CD4-positive, alpha-beta T cell treated with Interleukin-6 at 100 ng/mL for 8 hours (primary cell): ENCODE measurements at regions not wholly inside any gene's neighbourhood (a gene's known extent, or its start where the extent isn't known, plus 50 kb on each side); places are given as distances from the start of the nearest gene placed in this dataset.

ENCODE experiments used
- DNase-seq: peaks from one replicate; pipeline ENCODE4 v3.0.0-alpha.2; 2020; ENCODE audit warnings: mixed read lengths, low spot score

DNA sequence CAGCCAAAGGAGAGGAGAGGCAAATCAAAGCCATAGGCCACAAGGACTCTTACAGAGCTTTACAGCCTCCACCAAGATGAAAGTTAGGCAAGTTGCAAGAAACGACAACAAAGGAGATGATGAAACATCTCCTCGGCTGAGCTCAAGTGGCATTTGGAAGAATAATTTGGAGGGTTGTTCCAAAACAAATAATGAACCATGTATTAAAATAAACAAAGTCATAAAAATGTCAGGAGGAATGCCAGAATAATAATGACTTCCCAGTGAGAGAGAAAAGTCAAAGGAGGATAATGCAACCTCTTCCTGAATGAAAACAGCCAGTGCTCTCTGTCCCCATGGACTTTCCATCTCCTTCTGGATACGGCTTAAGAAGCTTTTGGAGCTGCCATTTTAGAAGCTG lies 371.4 kb upstream of the ID4 start:
- no peak for DNase-seq

DNA sequence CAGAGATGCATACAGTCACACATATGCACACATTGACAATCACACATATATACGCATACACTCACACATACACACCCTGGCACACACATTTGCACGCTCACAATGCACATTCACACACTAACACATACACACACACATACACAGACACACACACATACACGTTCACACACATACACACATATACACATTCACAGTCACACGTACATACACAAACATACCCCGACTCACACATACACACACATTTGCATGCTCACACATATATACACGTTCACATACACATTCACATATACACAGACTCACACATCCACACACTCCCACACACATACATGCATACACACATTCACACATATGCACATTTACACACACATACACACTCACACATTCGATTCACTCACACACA lies 366.8 kb upstream of the ID4 start:
- no peak for DNase-seq

DNA sequence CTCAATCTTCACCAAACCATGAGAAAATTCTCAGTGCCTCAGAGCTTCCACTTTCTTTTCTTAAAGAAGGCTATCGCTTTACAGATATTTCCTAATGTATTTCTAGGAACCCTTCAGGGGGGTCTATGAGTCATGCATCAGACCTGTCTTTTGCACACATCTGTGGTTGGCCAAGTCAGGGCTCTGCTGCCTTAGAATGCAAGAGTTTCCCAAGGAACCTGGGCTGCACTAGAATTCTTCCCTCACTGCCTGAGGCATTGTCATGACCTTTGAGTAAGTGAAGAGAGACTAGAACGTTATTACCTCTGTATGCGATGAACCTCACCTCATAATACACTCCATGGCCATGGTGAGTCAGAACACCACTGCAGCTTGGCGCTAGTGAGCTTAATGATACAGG lies 365.0 kb upstream of the ID4 start:
- DNase-seq: no peak

DNA sequence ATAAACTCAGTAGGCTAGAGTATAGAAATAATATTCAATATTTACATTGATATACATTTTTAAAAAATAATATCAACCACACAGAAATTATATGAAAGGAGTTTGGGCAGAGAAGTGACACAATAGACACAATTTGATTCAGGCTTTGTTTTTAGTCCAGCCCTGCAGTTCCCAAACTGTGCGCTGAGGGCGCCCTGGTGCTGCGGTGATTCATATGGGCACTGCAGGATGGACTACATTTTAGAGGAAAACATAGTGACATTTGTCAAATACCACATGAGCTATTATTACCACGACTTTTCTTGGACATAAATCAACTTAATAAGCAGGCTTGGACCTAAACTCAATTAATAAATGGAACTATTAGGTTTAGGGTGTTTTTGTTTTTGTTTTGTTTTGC lies 364.3 kb upstream of the ID4 start:
- DNase-seq: no peak

DNA sequence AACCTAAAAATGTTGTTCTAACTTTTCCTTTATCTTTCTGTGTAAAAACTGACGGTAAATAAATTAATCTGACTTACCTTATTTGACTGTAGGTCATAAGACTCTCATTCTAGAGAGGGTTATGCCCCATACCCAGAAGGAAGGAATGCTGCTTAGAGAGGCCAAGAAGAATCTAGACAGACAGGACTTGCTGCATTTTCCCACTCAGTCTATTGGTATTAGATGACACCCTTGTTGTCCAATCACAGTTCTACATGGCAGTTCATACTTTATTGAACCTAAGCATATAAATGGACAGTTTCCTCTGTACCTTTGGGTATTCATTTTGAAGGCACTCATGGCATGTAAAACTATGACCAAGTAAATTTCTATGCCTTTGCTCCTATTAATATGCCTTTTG lies 359.6 kb upstream of the ID4 start:
- DNase-seq: no peak

DNA sequence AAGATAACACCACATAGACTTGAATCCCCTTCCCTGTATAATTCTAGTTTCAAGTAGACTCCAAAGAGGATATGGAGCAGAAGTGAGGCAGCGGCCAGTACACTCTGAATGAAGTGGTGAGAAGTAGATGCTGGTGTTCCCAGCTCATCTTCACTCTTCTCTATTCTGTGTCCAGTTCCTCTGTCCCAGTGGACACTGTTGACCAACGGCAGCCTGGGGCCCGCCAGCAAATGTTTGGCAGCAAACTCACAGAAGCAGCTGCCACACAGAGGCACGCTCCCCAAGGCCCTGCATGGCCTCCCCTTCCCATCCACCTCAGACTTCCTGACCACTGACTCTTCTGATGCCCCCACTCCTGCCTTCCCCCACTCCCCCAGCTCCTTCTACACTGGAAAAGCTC lies 358.9 kb upstream of the ID4 start:
- DNase-seq: no peak

DNA sequence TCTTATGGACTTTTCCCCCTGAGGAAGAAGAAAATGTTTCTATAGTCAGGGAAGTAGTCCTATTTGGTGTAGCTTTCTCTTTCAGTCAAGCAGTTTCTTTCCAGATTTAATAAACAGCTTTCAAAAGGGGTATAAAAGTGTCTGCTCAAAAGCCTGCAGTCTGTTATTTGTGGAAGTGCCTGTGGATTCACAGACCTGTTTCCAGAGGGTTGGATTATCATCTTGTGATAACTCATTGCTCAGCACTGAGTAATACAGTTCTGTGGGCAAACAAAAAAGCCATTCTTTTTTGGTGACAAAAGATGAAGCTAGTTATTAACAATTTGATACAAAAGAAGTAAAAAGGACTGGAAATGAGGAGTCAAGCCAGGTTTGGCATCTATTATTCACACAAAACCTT lies 358.2 kb upstream of the ID4 start:
- no peak for DNase-seq

DNA sequence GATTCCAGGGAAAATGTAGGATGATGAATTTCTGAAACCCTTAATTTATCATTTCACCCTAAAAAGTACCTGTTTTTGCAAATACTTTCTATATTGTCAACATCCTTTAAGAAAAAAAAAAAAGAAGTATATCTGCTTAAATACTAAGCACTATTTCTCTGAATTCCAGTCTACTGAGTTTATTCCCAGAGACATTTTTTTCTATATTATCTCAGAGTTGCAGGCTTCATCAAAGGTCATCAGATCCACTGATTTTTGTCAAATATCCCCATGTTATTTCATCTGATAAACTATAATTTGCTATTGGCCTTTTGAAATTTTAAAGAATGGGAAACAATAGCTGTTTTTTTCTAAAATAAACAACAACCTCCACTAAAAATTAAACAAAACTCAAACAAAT lies 357.6 kb upstream of the ID4 start:
- DNase-seq: no peak

DNA sequence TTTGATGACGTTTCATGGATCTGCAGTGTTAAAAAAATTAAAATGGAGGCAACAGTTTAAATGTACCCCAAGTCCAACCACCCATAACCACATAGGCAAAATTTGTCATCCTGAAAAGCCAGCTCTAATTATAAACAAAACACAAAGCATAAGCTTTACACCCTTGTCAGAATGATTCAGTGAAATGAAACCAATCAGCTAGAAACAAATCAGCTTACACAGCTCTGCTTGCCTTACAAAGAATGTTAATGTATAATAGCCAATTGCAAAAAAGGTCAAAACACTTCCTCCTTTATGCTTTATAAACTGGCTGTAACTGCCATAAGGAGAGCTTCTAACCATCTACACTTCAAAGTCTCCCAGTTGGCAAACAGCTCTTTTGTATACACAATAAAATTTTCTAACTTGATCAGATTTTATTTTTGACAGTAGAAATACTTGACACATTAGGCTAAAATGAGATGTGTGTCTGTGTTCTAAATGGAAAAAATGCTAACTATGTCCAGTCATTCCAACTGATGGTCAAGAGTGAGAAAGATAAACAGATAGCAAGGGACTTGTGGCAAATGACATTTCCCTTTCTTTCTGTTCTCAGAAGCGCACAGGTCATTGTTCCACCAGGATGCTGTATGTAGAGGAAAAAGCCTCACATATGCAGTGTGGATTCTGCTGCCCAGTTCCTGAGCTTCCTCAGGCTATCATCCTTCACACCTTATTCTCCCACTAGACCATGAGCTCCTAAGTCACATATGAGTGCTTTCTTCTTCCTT lies 344.3 kb upstream of the ID4 start:
- no peak for DNase-seq

DNA sequence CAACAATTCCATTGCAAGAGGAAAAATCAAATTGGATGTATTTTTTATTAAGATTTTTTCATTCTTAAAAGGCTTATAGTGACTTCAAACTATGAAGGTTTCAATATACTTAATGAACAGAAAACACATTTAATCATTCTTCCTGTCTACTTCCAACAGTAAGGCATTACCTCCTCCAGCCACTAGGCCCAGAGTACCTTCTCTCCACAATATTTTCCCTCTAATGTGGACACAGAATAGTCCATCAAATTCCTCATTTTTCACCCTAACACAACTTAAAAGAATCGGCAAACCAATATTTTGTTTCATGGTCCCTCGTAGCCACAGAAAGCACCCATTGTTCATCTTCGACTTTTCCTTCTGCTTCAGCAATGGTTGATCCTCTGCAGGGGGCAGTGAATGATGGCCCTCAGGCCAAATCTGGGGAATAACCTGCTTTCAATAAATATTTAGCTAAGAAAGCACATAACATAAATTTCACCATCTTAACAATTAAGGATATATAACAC lies 335.4 kb upstream of the ID4 start:
- DNase-seq: no peak

DNA sequence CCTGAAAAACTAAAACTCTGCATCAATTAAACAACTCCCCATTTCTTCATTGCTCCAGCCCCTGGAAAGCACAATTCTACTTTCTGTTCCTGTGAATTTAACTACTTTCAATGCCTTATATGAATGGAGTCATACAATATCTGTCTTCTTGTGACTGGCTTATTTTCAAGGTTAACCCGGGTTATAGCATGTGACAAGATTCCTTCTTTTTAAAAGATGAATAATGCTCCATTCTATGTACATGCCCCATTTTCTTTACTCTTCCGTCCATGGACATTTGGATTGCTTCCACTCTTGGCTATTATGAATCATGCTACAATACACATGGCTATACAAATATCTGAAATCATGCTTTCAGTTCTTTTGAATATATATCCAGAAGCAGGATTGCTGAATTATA lies 334.9 kb upstream of the ID4 start:
- no peak for DNase-seq

DNA sequence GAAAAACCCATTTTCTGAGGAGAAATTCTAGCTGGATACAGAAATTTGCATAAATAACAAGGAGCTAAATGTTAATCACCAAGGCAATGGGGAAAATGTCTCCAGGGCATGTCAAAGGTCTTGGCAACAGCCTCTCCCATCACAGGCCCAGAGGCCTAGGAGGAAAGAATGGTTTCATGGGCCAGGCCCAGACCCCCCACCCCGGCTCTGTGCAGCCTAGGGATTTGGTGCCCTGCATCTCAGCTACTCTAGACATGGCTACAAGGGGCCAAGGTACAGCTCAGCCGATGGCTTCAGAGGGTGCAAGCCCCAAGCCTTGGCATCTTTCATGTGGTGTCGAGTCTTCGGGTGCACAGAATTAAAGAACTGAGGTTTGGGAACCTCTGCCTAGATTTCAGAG lies 321.2 kb upstream of the ID4 start:
- no peak for DNase-seq

DNA sequence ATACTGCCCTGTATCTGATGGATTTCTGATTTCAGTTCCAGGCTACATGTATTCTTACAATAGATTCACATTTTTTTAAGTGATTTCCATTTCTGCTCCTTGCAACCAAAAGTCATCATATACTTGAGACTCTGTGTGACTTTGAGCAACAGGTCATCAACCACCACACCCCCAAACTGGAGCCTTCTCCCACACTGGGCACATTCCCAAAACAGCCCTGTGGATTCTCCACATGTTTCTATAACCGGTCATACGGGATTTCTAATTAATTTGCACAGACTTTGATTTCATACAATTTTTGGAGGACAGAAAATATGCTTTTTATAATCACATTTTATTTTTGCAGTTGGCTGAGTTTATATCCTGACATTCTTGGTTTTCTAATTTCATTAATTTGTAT lies 317.2 kb upstream of the ID4 start:
- DNase-seq: no peak

DNA sequence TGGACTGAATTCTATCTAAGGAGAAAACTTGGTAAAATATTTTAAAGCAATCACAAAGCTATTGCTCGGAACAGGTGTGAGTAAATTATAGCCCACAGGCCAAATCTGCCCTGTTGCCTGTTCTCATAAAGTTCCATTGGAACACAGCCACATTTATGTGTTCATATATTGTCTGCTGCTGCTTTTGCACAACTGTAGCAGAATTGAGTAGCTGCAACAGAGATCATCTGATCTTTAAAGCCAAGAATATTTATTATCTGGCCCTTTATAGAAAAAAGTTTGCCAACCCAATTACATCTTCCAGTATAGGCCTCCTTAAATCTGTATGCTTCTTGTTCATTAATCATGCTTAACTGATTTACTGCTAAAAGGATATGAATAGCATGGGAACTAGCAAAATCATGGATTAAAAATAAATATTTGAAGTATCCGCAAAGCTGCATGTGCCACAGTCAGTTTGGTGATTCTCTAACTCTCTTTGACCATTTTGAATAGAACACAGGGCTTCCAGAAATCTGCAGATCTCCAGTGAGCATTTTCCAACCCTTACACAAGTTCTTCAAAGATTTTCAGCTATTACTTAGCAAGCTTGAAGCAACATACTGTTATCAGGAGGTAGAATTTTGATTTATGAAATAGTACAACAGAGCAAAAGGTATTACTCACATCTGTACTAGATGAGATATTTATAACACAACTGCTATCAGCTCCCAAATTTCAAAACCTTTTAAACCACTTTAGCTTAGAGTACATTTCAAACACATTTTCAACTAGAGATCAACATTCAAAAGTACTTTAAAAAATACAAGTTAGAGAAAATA lies 312.6 kb upstream of the ID4 start:
- DNase-seq: no peak

DNA sequence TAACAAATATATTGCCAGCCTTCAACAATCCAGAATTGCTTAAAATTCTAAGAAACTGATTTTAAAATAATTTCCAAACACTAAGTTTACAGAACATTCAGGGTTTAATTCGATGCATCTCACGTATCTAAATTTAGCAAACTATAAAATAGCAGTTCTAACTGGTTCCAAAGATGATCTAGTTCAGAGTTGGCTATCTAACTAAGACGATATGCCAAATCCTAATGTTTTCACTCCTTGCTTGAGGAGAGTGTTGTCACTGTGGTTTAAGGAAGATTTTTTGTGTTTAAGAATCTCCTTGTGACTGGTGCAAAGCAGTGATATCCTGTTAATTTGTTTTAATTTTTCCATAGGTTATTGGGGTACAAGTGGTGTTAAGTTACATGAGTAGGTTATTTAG lies 311.5 kb upstream of the ID4 start:
- DNase-seq: no peak

DNA sequence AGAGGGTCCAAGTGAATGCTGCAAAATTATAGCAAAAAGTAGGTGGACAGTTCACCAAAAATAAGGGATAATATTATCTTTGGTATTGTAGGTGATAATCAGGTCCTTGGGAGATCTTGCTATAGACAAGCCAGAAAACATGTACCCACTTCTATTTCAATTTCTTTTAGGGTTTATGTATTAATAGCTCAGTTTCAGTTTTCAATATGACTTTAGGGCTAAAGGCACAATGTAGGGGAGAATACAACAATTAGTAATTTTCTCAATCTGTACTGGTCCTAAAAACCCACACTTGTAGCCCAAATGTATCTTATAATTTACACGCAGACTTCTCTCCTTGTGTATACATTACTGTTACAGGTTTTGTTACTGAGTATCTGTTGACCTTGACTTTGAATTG lies 307.0 kb upstream of the ID4 start:
- DNase-seq: no peak

DNA sequence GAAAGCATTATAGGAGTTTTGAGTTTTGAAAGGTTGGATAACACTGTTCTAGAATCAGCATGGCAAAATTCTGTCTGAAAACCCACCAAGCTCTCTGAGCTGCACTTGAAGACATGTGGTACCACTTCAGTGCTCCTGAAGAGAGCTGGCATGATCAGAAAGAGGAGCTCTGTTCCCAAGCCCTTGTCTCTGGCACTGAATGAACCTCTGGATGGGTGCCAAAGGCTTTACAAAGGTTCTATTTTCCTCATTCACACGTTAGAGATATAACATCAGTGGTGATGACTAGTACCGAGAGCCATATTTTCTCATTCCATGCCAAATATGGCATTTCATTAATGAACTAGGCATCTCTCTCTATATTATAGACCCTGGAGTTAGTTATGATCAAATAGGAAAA lies 301.8 kb upstream of the ID4 start:
- DNase-seq: no peak

DNA sequence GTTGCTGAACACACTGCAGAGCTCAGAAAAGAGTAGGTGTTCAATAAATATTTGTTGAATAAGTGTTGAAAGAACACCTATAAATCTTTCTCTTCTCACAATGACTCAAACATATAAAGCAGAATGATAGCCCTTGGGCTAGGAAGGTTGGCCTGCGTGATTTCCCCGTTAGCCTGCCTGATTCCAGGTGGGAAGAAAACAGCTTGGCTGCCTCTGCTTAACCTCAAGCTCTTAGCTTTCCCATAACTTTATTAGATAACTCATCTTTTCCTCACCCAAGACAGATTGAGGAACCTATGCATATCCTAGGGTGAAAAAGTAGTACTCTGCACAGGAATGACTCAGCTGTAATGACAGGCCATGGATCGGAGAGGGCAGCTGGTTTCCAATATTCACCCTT lies 300.3 kb upstream of the ID4 start:
- no peak for DNase-seq

DNA sequence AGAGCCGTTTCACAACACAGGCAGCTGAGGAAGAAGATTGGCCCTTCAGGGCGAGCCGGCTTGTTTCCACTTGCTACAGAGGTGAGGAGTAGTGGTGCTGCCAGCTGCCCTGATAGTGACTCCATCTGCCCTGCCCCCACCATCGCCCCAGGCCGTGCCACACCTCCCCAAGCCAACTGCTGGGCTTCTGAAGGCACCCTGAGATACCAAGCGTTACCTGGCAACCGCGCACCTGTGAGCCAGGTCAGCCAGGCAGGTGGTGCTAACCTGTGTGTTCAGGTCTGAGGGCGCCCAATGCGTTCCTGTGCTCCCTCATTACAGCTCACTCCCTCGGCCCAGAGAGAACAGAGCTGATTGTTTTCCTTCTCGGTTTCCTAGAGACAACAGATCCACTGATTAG lies 299.1 kb upstream of the ID4 start:
- DNase-seq: no peak

DNA sequence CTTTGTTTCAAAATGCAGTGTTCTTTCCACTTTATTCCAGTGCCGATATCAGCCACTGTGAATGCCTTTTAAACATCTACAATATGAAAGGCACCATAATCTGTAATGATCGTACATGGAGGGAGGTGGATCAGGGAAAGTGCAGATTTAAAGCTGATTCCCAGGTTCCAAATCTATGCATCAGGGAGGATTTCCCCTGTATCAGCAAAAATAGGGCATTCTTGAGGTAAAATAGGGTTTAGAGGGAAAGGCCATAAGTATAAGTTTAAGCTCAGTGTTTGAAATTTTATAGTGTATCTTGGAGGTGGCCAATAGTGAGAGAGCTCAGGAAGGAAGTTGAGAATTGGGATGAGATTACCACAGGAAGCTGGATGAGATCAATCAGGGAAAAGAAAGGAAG lies 289.7 kb upstream of the ID4 start:
- no peak for DNase-seq

DNA sequence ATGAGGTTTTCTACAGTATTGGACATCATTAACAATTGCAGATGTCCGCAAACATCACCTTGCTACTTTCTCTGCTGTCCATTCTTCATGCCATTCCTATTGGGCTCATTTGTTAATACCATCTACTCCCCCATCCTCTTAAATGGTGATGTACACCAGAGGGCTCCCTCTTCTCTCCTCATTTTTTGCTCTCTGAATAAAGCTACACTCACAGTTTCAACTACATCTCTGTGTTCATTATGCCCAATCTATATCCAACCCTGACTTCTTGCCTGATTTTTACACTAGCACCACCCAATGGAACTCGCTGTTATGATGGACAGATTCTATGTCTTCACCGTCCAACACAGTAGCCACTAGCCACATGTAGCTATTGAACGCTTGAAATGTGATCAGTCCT lies 288.1 kb upstream of the ID4 start:
- no peak for DNase-seq

DNA sequence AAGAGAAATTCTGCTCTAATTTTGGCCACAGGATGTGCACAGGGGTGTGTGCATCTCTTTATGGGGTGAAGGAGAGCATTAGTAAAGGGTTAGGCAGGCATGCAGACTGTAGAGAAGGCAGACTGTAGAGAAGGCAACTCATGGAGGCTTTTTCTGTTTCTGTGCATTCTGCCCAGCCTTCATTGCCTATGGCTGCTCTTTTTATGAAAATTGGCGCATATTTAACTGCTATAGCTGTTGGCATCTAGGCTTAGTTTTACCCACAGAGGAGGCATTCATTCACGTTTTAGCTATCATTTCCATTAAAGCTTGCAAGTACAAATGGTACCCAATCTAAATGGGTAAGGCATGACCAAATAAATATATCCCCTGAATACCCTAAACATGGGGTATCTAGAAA lies 286.8 kb upstream of the ID4 start:
- DNase-seq: no peak

DNA sequence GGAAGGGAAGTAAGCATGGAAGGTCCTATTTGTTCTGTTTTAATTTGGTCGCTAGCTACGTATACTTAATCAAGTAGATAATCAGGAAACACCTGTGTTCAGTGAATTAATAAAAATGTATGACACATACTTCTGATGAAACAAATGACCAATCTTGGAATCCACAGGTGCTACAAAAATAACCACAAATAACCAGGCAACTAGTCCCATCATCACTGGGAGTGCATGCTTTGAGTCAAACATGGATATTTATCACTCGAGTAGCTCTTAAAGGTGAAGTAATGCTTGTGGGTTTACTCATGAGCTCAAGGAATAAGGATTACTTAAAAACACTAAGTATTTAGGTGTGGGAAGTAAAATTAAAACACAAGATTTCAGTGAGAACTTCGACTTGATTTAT lies 285.6 kb upstream of the ID4 start:
- DNase-seq: no peak

DNA sequence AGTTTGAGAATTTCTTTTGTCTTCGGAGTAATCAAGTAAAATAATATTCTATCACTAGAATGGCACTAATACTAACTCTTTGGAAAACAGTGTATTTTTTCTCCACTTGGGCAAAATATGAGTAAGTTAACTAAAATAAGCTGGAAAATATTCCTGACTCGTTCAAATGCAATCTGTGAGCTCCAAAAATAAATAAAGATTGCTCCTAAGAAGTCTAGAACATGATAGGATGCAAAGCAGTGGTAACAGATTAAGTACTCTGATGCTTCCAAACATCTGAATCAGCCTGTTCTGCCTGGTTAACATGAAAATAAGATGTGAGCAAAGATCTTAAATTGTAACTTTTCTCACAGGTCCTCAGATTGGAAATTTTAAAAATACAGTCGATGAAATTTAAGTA lies 285.1 kb upstream of the ID4 start:
- DNase-seq: no peak
